OCI-LY7 (cell line): ENCODE measurements at regions not wholly inside any gene's neighbourhood (a gene's known extent, or its start where the extent isn't known, plus 50 kb on each side); places are given as distances from the start of the nearest gene placed in this dataset.

ENCODE experiments used
- BruUV-seq: library from RNA; stranded (reverse); fragments of 400-500 nt; replicated peaks from 2 replicates; lab custom pipeline; 2021; lab: Mats Ljungman, UMichigan
- CTCF ChIA-PET: fragments of 300-600 bp; sonication (Branson Sonifier 250); formaldehyde crosslinking; loops from one replicate; lab custom pipeline; 2022; ENCODE audit warnings: antibody characterized with exemption; ENCODE audit not compliant: unreplicated experiment; lab: Charles Lee
- POLR2A ChIA-PET: fragments of 300-600 bp; sonication (Branson Sonifier 250); formaldehyde crosslinking; loops from one replicate; lab custom pipeline; 2022; ENCODE audit warnings: antibody characterized with exemption; lab: Charles Lee
- DNase-seq: peaks from one replicate; pipeline ENCODE4 v3.0.0-alpha.2; 2015; ENCODE audit warnings: low spot score
- H2AFZ ChIP-seq: fragments of 200-600 bp; sonication (generic), shearing (Covaris generic); 2 replicates; pipeline ENCODE4 v1.6.1; 2014; ENCODE audit warnings: mild to moderate bottlenecking, antibody characterized with exemption, low read length, moderate library complexity
- H3K27ac ChIP-seq: fragments of 200-600 bp; sonication (generic); 2 replicates; pipeline ENCODE4 v1.5.1; 2014; ENCODE audit warnings: mixed run types, low read depth, mild to moderate bottlenecking, moderate library complexity, low read length, inconsistent platforms; ENCODE audit not compliant: poor library complexity, severe bottlenecking
- H3K36me3 ChIP-seq: fragments of 200-600 bp; sonication (generic); 2 replicates; pipeline ENCODE4 v1.6.1; 2014; ENCODE audit warnings: mild to moderate bottlenecking, antibody characterized with exemption, low read length, moderate library complexity, mixed read lengths; ENCODE audit not compliant: insufficient read depth
- H3K4me1 ChIP-seq: fragments of 200-600 bp; sonication (generic); 2 replicates; pipeline ENCODE4 v1.5.1; 2014; ENCODE audit warnings: mild to moderate bottlenecking, low read length; ENCODE audit not compliant: insufficient read depth, poor library complexity, severe bottlenecking
- H3K4me2 ChIP-seq: fragments of 200-600 bp; sonication (generic); 2 replicates; pipeline ENCODE4 v1.6.1; 2014; ENCODE audit warnings: mild to moderate bottlenecking, low read length
- H3K4me3 ChIP-seq: fragments of 200-600 bp; sonication (generic); 2 replicates; pipeline ENCODE4 v1.5.1; 2014; ENCODE audit warnings: mild to moderate bottlenecking, low read depth, low read length; ENCODE audit not compliant: poor library complexity, severe bottlenecking
- H3K79me2 ChIP-seq: fragments of 200-600 bp; sonication (generic); 2 replicates; pipeline ENCODE4 v1.6.1; 2016; ENCODE audit warnings: low read depth, mild to moderate bottlenecking, low read length, moderate library complexity, mixed read lengths; ENCODE audit not compliant: insufficient read depth
- H3K9me2 ChIP-seq: fragments of 200-600 bp; sonication (generic); 2 replicates; pipeline ENCODE4 v1.6.1; 2016; ENCODE audit warnings: mild to moderate bottlenecking, low read length, mixed read lengths; ENCODE audit not compliant: insufficient read depth
- H3K9me3 ChIP-seq: fragments of 200-600 bp; sonication (generic); 2 replicates; pipeline ENCODE4 v1.6.1; 2014; ENCODE audit warnings: mild to moderate bottlenecking, mixed run types, low read length, mixed read lengths
- H4K20me1 ChIP-seq: fragments of 200-600 bp; sonication (generic); 2 replicates; pipeline ENCODE4 v1.6.1; 2014; ENCODE audit warnings: mild to moderate bottlenecking, antibody characterized with exemption, low read length, moderate library complexity, mixed read lengths; ENCODE audit not compliant: insufficient read depth
- CTCF ChIP-seq: fragments of 200-600 bp; sonication (generic); conservative IDR thresholded peaks from 2 replicates; pipeline ENCODE4 v1.5.1; 2014; ENCODE audit warnings: mild to moderate bottlenecking, antibody characterized with exemption, low read length, moderate library complexity, mixed read lengths
- EZH2phosphoT487 ChIP-seq: fragments of 200-600 bp; sonication (generic); IDR thresholded peaks from 2 replicates; pipeline ENCODE4 v1.6.1; 2018; ENCODE audit warnings: low read depth, borderline replicate concordance, mild to moderate bottlenecking, mixed run types, antibody characterized with exemption, low read length, moderate library complexity, mixed read lengths
- intact Hi-C: fragments of 100-400 bp; cut with micrococcal nuclease; formaldehyde crosslinking; loops from one replicate; pipeline ENCODE4 v1.10.0; 2022; ENCODE audit not compliant: unreplicated experiment

DNA sequence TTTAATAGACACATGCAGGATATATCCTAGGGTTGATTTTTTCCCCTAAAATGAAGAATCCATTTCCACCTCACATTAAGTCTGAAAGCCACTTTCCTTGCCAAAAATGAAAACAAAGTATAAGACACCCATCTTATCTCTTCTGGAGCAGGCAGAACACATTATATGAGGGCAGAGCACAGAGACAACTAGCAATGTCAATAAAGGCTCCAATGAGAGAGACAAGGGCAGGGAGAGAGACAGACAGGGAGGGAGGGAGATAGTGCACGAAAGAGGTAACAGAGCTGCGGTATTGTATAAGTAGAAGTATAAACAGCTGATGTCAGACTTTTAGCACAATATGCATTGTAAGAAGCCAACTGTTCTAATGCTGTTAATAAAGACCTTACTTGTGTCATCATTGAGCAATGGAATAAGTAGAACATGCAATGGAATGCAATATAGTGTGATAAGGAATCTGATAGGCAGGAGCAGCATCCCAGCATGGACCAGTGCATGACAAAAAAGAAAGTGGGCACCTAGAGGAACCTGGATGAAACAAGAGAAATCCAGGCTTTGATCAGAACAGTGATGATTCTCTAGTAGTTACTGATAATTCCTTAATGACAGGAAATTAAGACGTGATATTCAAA lies 150.6 kb upstream of the TCF4 start:
- Histone ChIP-seq H3K9me3 (no peaks in the 10 kb centered on the region), H2AFZ (no peak overlapping the region), H4K20me1 (no peaks in the 10 kb centered on the region), H3K27ac (no peak overlapping the region), H3K4me1 (no peaks in the 10 kb centered on the region), H3K36me3 (no peaks in the 10 kb centered on the region), H3K9me2 (no peaks in the 10 kb centered on the region), H3K4me2 (no peak overlapping the region), H3K79me2 (no peaks in the 10 kb centered on the region), H3K4me3 (no peak overlapping the region)
- POLR2A ChIA-PET, result no interaction called here
- intact Hi-C loops, result no loop called here
- DNase-seq, result no peak
- CTCF ChIA-PET, result no interaction called here
- no TSS peak for BruUV-seq
- TF ChIP-seq EZH2phosphoT487, result no peak
- no peak for TF ChIP-seq CTCF

GRCh38 chr18:55737781-55738468 lies 149.9 kb upstream of the TCF4 start:
- Histone ChIP-seq H3K4me1 (no peaks in the 10 kb centered on the region), H3K27ac (no peak overlapping the region), H3K4me2 (no peak overlapping the region), H3K4me3 (no peak overlapping the region), H2AFZ (no peak overlapping the region), H3K9me3 (no peaks in the 10 kb centered on the region), H3K9me2 (no peaks in the 10 kb centered on the region), H4K20me1 (no peaks in the 10 kb centered on the region), H3K36me3 (no peaks in the 10 kb centered on the region), H3K79me2 (no peaks in the 10 kb centered on the region)
- intact Hi-C loops, result no loop called here
- TF ChIP-seq CTCF (no peak), EZH2phosphoT487 (no peak)
- CTCF ChIA-PET, result no interaction called here
- BruUV-seq, result no TSS peak
- DNase-seq, result no peak
- POLR2A ChIA-PET, result interaction anchor here (0.7 kb wide), 1 partner anchor 740 kb away, joined by 3 read pairs; no protein-coding TSS in a partner anchor

- Histone ChIP-seq H3K79me2 (no peaks in the 10 kb centered on the region), H3K9me3 (no peaks in the 10 kb centered on the region), H4K20me1 (no peaks in the 10 kb centered on the region), H2AFZ (no peak overlapping the region), H3K4me3 (no peak overlapping the region), H3K36me3 (no peaks in the 10 kb centered on the region), H3K27ac (no peak overlapping the region), H3K9me2 (no peaks in the 10 kb centered on the region), H3K4me2 (no peak overlapping the region), H3K4me1 (no peaks in the 10 kb centered on the region)
- POLR2A ChIA-PET, result interaction anchor here (0.7 kb wide), 1 partner anchor 739 kb away, joined by 3 read pairs; no protein-coding TSS in a partner anchor
- no peak for DNase-seq
- CTCF ChIA-PET, result no interaction called here
- no TSS peak for BruUV-seq
- intact Hi-C loops, result no loop called here
- no peak for TF ChIP-seq EZH2phosphoT487
- TF ChIP-seq CTCF, result no peak
These were observed 149.3 kb upstream of the TCF4 start for GRCh38 chr18:55737266-55737665.
